ENCODE measurements at regions not wholly inside any gene's neighbourhood (a gene's known extent, or its start where the extent isn't known, plus 50 kb on each side); places are given as distances from the start of the nearest gene placed in this dataset.

DNA sequence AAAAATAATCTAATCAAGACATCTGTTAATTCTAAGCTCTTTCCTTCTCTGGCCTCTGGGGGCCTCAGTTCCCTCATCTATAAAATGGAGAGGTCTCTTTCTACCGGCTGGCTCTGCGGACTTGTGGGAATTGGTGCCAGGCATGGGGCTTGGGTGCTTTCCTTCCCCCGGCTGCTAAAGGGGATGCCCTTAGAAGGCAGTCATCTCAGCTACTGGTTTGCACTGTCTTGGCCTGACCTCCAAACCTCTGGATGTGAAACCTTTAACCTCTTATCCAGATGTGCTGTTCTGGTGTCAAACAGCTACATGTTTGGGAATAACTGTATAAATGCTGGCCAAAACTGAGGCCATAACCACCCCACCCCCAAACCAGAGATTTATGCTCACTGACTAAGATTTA lies 320.0 kb downstream of the RPS24 start:
- Histone ChIP-seq H3K27me3 (replicated peaks; ENCODE audit: insufficient read depth, low read depth, low read length, poor library complexity) (no peaks in the 10 kb centered on the region), H3K4me1 (ENCODE audit: insufficient read depth, low read length, poor library complexity, severe bottlenecking) (no peaks in the 10 kb centered on the region)
- POLR2A ChIA-PET (ENCODE audit: low non-redundant PET) = no interaction called here

DNA sequence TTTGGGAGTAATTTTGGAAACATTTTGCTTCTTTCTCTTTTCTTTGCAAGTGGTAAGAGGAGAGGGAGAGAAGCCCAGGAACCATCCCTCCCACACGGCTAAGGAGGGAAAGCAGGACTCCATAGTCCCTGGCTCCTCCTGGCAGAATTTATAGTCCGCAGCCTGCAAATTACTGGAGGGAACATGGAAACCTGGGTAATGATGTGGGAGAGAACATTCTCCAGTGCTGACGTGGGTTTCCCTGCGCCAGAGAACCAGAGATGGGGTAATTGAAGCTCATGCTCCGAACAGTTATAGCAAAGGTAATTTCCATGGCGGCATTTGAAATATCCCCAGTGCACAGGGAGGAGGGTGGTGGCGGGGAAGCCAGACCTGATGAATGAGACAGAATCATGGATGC lies 320.4 kb downstream of the RPS24 start:
- intact Hi-C loops (cut with micrococcal nuclease; ENCODE audit: unreplicated experiment) = no loop called here
- no peak for TF ChIP-seq EZH2 (IDR thresholded peaks at IDR 0.05; ENCODE audit: borderline replicate concordance, low read depth, low read length, poor library complexity, severe bottlenecking)
- TF ChIP-seq, protein P1, sequence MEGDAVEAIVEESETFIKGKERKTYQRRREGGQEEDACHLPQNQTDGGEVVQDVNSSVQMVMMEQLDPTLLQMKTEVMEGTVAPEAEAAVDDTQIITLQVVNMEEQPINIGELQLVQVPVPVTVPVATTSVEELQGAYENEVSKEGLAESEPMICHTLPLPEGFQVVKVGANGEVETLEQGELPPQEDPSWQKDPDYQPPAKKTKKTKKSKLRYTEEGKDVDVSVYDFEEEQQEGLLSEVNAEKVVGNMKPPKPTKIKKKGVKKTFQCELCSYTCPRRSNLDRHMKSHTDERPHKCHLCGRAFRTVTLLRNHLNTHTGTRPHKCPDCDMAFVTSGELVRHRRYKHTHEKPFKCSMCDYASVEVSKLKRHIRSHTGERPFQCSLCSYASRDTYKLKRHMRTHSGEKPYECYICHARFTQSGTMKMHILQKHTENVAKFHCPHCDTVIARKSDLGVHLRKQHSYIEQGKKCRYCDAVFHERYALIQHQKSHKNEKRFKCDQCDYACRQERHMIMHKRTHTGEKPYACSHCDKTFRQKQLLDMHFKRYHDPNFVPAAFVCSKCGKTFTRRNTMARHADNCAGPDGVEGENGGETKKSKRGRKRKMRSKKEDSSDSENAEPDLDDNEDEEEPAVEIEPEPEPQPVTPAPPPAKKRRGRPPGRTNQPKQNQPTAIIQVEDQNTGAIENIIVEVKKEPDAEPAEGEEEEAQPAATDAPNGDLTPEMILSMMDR (conservative IDR thresholded peaks at IDR 0.05; ENCODE audit: low read depth, low read length) = no peak
- POLR2A ChIA-PET (ENCODE audit: low non-redundant PET) = no interaction called here
- no peak overlapping the region for H3K4me3 ChIP-seq (ENCODE audit: low read depth, low read length, poor library complexity, severe bottlenecking)
- no peaks in the 10 kb centered on the region for H3K4me1 ChIP-seq (ENCODE audit: insufficient read depth, low read length, poor library complexity, severe bottlenecking)
- H3K27me3 ChIP-seq (replicated peaks; ENCODE audit: insufficient read depth, low read depth, low read length, poor library complexity) = no peaks in the 10 kb centered on the region
- H3K36me3 ChIP-seq (ENCODE audit: insufficient read depth, low read length, poor library complexity, severe bottlenecking) = no peaks in the 10 kb centered on the region
- BruUV-seq (replicated peaks) = no TSS peak
- DNase-seq (ENCODE audit: low spot score) = no peak
- no peaks in the 10 kb centered on the region for H3K9me3 ChIP-seq (ENCODE audit: low read depth, low read length, poor library complexity, severe bottlenecking)
- no peak overlapping the region for H3K27ac ChIP-seq (ENCODE audit: low read depth, low read length, poor library complexity, severe bottlenecking)
- CTCF ChIA-PET = interaction anchor here (1.2 kb wide), 1 partner anchor 303 kb away, joined by 3 read pairs; no protein-coding TSS in a partner anchor

More for the DNA sequence above, 320.0 kb downstream of the RPS24 start:
- CTCF ChIA-PET = interaction anchor here (1.2 kb wide), 1 partner anchor 304 kb away, joined by 3 read pairs; no protein-coding TSS in a partner anchor
- no peak for DNase-seq (ENCODE audit: low spot score)
- BruUV-seq (replicated peaks) = no TSS peak
- Histone ChIP-seq H3K27ac (ENCODE audit: low read depth, low read length, poor library complexity, severe bottlenecking) (no peak overlapping the region), H3K4me3 (ENCODE audit: low read depth, low read length, poor library complexity, severe bottlenecking) (no peak overlapping the region), H3K36me3 (ENCODE audit: insufficient read depth, low read length, poor library complexity, severe bottlenecking) (no peaks in the 10 kb centered on the region), H3K9me3 (ENCODE audit: low read depth, low read length, poor library complexity, severe bottlenecking) (no peaks in the 10 kb centered on the region)
- TF ChIP-seq, protein P1 (conservative IDR thresholded peaks at IDR 0.05; ENCODE audit: low read depth, low read length) = 0 out of 2 replicates have a peak, but pooled peaks have one; percentile 13
- TF ChIP-seq EZH2 (IDR thresholded peaks at IDR 0.05; ENCODE audit: borderline replicate concordance, low read depth, low read length, poor library complexity, severe bottlenecking) = no peak
- intact Hi-C loops (cut with micrococcal nuclease; ENCODE audit: unreplicated experiment) = no loop called here

DNA sequence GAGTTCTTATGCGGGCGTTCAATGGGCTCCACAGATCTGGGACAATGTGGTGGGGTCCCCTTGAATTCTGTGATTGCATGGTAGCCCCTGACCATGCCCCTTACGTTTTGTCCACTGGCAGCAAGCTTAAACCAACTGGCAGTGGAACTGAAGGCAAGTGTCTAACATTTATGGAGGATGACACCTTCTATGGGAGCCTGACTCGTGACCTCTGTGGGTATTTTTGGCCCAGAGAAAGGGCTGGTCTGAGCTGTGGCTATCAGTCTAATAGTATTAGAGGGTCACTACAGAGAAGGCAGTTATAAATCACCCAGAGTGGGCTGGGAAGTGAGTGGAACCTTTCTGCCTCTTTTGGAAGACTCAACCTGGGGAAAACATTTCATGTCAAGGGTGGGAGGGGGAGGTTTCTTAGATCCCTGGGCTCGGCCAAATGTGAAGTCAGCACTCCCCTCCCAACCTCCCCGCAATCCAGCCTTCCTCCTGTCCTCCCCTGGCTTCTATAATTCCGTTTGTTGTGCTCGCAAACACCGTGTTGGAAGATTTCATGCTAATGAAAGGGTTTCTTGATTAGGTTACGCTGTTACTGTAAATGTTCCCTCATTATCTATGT lies 322.7 kb downstream of the RPS24 start:
- H3K27me3 ChIP-seq (replicated peaks; ENCODE audit: insufficient read depth, low read depth, low read length, poor library complexity) = no peaks in the 10 kb centered on the region
- no peaks in the 10 kb centered on the region for H3K36me3 ChIP-seq (ENCODE audit: insufficient read depth, low read length, poor library complexity, severe bottlenecking)
- DNase-seq (ENCODE audit: low spot score) = no peak
- H3K4me1 ChIP-seq (ENCODE audit: insufficient read depth, low read length, poor library complexity, severe bottlenecking) = no peaks in the 10 kb centered on the region
- intact Hi-C loops (cut with micrococcal nuclease; ENCODE audit: unreplicated experiment) = no loop called here
- TF ChIP-seq, protein P1 (conservative IDR thresholded peaks at IDR 0.05; ENCODE audit: low read depth, low read length) = no peak
- no peak for TF ChIP-seq EZH2 (IDR thresholded peaks at IDR 0.05; ENCODE audit: borderline replicate concordance, low read depth, low read length, poor library complexity, severe bottlenecking)
- ChIA-PET CTCF (no interaction called here), POLR2A (ENCODE audit: low non-redundant PET) (no interaction called here)
- no peaks in the 10 kb centered on the region for H3K9me3 ChIP-seq (ENCODE audit: low read depth, low read length, poor library complexity, severe bottlenecking)
- no peak overlapping the region for H3K4me3 ChIP-seq (ENCODE audit: low read depth, low read length, poor library complexity, severe bottlenecking)
- BruUV-seq (replicated peaks) = no TSS peak
- no peak overlapping the region for H3K27ac ChIP-seq (ENCODE audit: low read depth, low read length, poor library complexity, severe bottlenecking)
